SIG-M5 treated with dmso at 0.1 percent for 504 hours (cell line): ENCODE measurements at regions not wholly inside any gene's neighbourhood (a gene's known extent, or its start where the extent isn't known, plus 50 kb on each side); places are given as distances from the start of the nearest gene placed in this dataset.
A peak's percentile ranks its signal among the peaks of the same experiment; 100 is the strongest.
"Not testable (repeated sequence)": the region's sequence is repeated elsewhere in the genome, so short reads cannot be mapped to it uniquely, and the experiment has no call there.

Source experiments
- DNase-seq: peaks from one replicate; lab custom pipeline; 2025; ENCODE audit not compliant: unreplicated experiment; lab: John Stamatoyannopoulos, UW

GRCh38 chr12:68478516-68479260 is 132.0 kb upstream of the RAP1B start:
- no peak for DNase-seq

- no peak for DNase-seq
These were observed 131.3 kb upstream of the RAP1B start for GRCh38 chr12:68479261-68479895.

- DNase-seq = no peak
These were observed 130.8 kb upstream of the RAP1B start for GRCh38 chr12:68479896-68480291.

GRCh38 chr12:68480526-68480925 is 130.2 kb upstream of the RAP1B start:
- DNase-seq = no peak

- DNase-seq = no peak
These were observed 129.3 kb upstream of the RAP1B start for GRCh38 chr12:68481181-68481941.

GRCh38 chr12:68482014-68482413 is 128.7 kb upstream of the RAP1B start:
- no peak for DNase-seq

GRCh38 chr12:68482660-68483059 is 128.0 kb upstream of the RAP1B start:
- DNase-seq = no peak

GRCh38 chr12:68483592-68484383 is 126.9 kb upstream of the RAP1B start:
- no peak for DNase-seq

- DNase-seq = not testable (repeated sequence)
These were observed 126.1 kb upstream of the RAP1B start for GRCh38 chr12:68484578-68484977.

GRCh38 chr12:68486449-68486848 is 124.2 kb upstream of the RAP1B start:
- DNase-seq = not testable (repeated sequence)

GRCh38 chr12:68487721-68488309 is 122.9 kb upstream of the RAP1B start:
- no peak for DNase-seq

- DNase-seq = no peak
These were observed 121.4 kb upstream of the RAP1B start for GRCh38 chr12:68489273-68489672.

GRCh38 chr12:68490476-68490875 is 120.2 kb upstream of the RAP1B start:
- no peak for DNase-seq

- no peak for DNase-seq
These were observed 119.3 kb upstream of the RAP1B start for GRCh38 chr12:68491204-68491960.

GRCh38 chr12:68495336-68496070 is 115.2 kb upstream of the RAP1B start:
- no peak for DNase-seq

GRCh38 chr12:68497107-68497506 is 113.6 kb upstream of the RAP1B start:
- DNase-seq = peak; percentile 54

- DNase-seq = peak; percentile 44
These were observed 113.0 kb upstream of the RAP1B start for GRCh38 chr12:68497702-68498101.

- no peak for DNase-seq
These were observed 112.0 kb upstream of the RAP1B start for GRCh38 chr12:68498736-68499135.

- no peak for DNase-seq
These were observed 111.1 kb upstream of the RAP1B start for GRCh38 chr12:68499616-68500015.
